Activated naive CD8-positive, alpha-beta T cell (primary cell): ENCODE measurements at regions not wholly inside any gene's neighbourhood (a gene's known extent, or its start where the extent isn't known, plus 50 kb on each side); places are given as distances from the start of the nearest gene placed in this dataset.

Source experiments
- H3K27ac Mint-ChIP-seq: one replicate; pipeline ENCODE4 v1.8.0; 2021; ENCODE audit warnings: mixed read lengths
- H3K27me3 Mint-ChIP-seq: one replicate; pipeline ENCODE4 v1.8.0; 2021; ENCODE audit warnings: mixed read lengths
- H3K36me3 Mint-ChIP-seq: one replicate; pipeline ENCODE4 v1.8.0; 2021; ENCODE audit warnings: mixed read lengths
- H3K4me1 Mint-ChIP-seq: one replicate; pipeline ENCODE4 v1.8.0; 2021; ENCODE audit warnings: low read depth, mixed read lengths
- H3K4me3 Mint-ChIP-seq: one replicate; pipeline ENCODE4 v1.8.0; 2021; ENCODE audit warnings: mild to moderate bottlenecking, mixed read lengths
- H3K9me3 Mint-ChIP-seq: one replicate; pipeline ENCODE4 v1.8.0; 2021; ENCODE audit warnings: low read depth, mixed read lengths

DNA sequence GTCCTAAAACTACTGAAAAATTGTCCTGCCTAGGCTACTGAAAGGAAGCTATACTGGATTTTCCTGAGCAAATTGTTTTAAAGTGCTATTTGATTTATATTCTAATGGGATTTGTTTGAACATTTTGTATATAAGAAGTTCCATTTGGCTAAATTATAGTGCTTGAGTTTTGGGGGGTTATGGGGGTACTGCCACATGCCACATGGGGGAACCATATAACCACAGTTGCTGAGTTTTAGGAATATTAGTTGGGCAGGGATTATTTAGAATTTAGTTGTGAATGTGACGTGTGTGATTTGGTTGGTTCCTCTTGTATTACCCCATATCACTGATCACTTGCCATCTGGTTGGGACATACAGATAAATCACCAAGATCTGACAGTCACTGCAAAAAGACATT is 224.5 kb upstream of the TAPT1 start:
- Mint-ChIP-seq H3K4me1 (no peaks in the 10 kb centered on the region), H3K9me3 (no peaks in the 10 kb centered on the region), H3K4me3 (no peak overlapping the region), H3K27me3 (no peaks in the 10 kb centered on the region), H3K36me3 (no peaks in the 10 kb centered on the region), H3K27ac (no peak overlapping the region)

DNA sequence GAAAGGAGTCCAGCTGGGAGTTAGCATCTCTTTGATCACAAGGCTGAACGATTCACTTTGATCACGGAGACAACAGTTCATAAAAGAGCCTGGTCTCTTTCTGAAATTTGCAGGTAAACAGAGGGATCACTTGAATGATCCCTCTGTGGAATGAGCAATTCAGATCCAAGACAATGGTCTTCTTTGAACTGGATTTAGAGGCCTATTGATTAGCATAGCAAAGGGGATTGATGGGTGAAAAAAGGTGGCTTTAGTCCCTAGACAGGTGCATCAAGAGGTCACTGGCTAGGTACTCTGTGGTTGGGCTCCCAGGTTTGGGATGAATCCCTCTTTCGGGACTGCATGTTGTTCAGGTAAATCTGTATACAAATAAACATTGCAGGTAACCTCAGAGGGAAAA is 223.8 kb upstream of the TAPT1 start:
- Mint-ChIP-seq H3K4me3 (no peak overlapping the region), H3K9me3 (no peaks in the 10 kb centered on the region), H3K27ac (no peak overlapping the region), H3K27me3 (no peaks in the 10 kb centered on the region), H3K36me3 (no peaks in the 10 kb centered on the region), H3K4me1 (no peaks in the 10 kb centered on the region)

DNA sequence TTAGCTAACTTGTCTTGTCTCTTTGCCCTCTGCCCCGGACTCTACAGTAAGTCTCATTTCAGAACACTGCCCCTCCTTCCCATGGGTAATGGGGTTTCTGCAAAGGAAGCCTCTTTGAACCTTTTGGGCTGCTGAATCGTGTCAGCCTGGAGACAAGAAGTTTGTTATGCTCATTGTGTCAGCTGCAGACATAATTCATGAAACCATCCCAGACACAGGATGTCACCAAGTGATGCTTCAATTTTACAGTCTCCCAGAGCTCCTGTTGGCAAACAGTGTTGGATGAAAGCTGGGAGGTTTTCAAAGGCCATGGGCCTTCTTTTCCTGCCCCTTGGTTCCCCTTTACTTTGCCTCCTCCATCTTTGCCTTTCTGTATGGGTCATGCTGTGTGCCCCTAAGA is 223.1 kb upstream of the TAPT1 start:
- H3K27ac Mint-ChIP-seq, result no peak overlapping the region
- H3K36me3 Mint-ChIP-seq, result no peaks in the 10 kb centered on the region
- no peaks in the 10 kb centered on the region for H3K9me3 Mint-ChIP-seq
- no peaks in the 10 kb centered on the region for H3K27me3 Mint-ChIP-seq
- H3K4me3 Mint-ChIP-seq, result no peak overlapping the region
- no peaks in the 10 kb centered on the region for H3K4me1 Mint-ChIP-seq

DNA sequence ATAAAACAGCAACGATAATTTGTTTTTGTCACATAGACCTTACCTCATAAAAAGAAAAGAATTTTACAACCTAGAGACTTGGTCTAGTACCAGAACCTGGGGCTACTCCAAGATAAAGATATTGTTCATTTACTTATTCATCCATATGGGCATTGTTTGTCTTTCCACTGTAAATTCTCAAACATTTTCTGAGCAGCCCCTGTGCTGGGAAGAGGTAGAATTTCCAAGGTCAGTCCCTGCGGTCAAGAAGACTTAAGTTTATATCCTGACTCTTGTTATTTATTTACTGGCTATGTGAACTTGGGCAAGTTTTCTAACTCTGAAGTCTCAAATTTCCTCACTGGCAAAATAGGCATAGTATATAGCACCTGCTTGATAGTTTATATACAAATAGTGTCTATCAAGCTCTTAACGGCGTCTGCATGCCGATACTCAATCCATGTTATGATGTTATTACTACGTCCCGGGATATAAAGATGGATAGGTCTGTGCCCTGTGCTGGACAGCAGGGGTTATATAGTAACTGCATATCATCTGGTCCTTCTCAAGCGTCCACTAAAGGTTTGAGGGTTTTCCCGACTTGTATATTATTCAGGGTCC is 222.1 kb upstream of the TAPT1 start:
- H3K4me1 Mint-ChIP-seq, result no peaks in the 10 kb centered on the region
- H3K36me3 Mint-ChIP-seq, result no peaks in the 10 kb centered on the region
- no peaks in the 10 kb centered on the region for H3K9me3 Mint-ChIP-seq
- H3K27me3 Mint-ChIP-seq, result peaks cover 1% of the 10 kb centered on the region
- no peak overlapping the region for H3K27ac Mint-ChIP-seq
- H3K4me3 Mint-ChIP-seq, result no peak overlapping the region

DNA sequence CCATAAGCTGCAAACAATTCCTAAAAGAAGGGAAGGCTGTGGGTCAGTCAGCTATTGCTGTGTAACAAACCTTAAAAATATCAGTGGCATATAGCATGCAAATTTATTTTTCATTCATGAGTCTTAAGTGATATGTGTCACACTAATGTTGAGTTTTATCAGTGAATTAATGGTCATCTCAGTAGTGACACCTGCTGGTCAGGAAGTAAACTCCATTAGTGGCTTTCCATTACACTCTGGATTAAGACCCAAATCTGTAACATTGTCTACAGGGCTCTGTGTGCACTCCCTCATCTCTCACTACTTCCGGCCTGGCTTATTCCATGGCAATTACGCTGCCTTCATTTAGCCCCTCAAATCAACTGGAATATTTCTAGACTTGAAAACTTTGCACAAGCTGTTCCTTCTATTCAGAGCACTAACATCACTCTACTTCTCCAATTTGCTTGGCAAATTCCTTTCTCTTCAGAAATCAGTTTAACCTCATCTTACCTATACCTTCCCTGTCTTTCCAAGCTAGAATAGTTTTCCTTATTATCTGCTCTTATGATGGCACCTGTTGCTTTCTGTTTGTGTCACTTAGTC is 217.3 kb upstream of the TAPT1 start:
- Mint-ChIP-seq H3K4me1 (no peaks in the 10 kb centered on the region), H3K36me3 (no peaks in the 10 kb centered on the region), H3K27ac (no peak overlapping the region), H3K27me3 (peaks cover 8% of the 10 kb centered on the region), H3K4me3 (no peak overlapping the region), H3K9me3 (no peaks in the 10 kb centered on the region)

DNA sequence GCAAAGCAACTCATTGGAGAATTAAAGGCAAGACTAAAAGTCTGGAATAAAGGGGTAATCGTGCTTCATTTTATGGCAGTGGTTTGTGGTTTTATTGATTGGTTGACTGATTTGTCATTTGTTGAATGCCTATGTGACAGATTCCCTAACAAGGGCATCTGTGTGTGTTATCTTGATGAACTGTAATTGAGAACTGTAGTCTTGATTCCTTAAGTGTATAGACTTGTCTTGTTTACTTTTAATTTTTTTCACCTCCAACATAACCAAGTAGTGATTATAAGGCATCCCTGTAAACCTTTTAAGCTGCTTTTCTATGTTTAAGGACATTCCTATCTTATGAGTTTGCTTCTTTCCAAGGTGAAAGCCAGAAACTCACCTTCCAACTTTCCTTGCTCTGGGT is 216.0 kb upstream of the TAPT1 start:
- Mint-ChIP-seq H3K27me3 (peaks cover 8% of the 10 kb centered on the region), H3K4me3 (no peak overlapping the region), H3K4me1 (no peaks in the 10 kb centered on the region), H3K27ac (no peak overlapping the region), H3K36me3 (no peaks in the 10 kb centered on the region), H3K9me3 (peaks cover 6% of the 10 kb centered on the region)

DNA sequence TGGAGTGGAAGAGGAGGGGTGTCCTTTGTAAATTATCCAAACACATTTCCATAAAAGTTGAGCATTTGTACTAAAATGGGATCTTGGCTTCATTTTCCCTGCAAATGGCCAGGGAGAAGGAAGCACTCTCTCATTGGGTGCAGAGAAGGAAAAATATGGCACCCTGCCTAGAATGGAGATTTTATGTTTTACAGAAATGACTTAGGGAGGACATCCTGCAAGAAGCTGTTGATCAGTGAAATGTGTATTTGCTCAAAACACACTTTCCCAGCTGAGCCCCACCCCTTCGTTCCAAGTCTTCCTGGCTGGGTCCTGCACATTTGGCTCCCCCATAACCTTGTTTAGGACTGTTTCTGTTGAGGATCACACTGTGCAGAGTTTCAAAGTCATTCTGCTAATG is 213.5 kb upstream of the TAPT1 start:
- H3K36me3 Mint-ChIP-seq, result no peaks in the 10 kb centered on the region
- H3K9me3 Mint-ChIP-seq, result peaks cover 6% of the 10 kb centered on the region
- peaks cover 8% of the 10 kb centered on the region for H3K27me3 Mint-ChIP-seq
- no peak overlapping the region for H3K27ac Mint-ChIP-seq
- no peak overlapping the region for H3K4me3 Mint-ChIP-seq
- no peaks in the 10 kb centered on the region for H3K4me1 Mint-ChIP-seq

DNA sequence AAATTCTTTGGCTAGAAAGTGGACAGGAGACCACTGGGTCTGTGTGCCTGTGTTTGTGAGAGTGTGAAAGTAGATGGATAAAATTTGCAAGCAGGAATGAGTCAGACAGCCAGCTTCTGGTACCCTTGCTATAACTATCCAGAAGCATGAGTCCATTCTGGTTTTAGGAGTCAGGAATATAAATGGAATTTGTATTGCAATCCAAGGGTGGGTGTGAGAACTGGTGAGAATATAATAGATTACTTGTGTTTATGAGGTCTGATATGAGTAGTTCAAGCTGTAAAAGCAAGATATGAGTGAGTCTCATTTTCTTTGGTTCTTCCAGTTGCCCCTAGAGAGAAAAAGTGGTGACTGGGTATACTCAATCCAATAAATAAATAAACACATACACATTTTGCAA is 212.7 kb upstream of the TAPT1 start:
- H3K9me3 Mint-ChIP-seq, result peaks cover 6% of the 10 kb centered on the region
- H3K4me3 Mint-ChIP-seq, result no peak overlapping the region
- H3K27me3 Mint-ChIP-seq, result peaks cover 8% of the 10 kb centered on the region
- H3K36me3 Mint-ChIP-seq, result no peaks in the 10 kb centered on the region
- no peak overlapping the region for H3K27ac Mint-ChIP-seq
- H3K4me1 Mint-ChIP-seq, result no peaks in the 10 kb centered on the region

DNA sequence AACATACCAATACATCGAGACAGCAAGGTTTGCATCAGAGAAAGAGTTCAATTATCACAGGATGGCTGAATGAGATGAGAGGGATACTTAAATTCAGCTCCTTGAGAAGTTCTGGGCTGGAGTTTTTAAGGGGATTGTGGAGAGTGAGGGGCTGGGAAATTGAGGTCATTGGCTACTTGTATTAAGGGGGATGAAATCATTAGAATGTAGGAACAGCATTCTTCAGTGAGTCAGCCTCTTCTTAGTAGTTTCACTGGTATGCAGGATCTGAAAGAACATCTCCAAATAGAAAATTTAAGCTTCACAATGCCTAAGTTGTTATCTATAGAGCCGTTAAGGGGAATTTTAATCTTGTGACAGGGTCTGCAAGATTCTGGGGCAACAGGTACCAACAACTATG is 211.6 kb upstream of the TAPT1 start:
- no peaks in the 10 kb centered on the region for H3K36me3 Mint-ChIP-seq
- H3K9me3 Mint-ChIP-seq, result peaks cover 6% of the 10 kb centered on the region
- H3K4me3 Mint-ChIP-seq, result no peak overlapping the region
- no peaks in the 10 kb centered on the region for H3K4me1 Mint-ChIP-seq
- H3K27ac Mint-ChIP-seq, result no peak overlapping the region
- H3K27me3 Mint-ChIP-seq, result peaks cover 9% of the 10 kb centered on the region

DNA sequence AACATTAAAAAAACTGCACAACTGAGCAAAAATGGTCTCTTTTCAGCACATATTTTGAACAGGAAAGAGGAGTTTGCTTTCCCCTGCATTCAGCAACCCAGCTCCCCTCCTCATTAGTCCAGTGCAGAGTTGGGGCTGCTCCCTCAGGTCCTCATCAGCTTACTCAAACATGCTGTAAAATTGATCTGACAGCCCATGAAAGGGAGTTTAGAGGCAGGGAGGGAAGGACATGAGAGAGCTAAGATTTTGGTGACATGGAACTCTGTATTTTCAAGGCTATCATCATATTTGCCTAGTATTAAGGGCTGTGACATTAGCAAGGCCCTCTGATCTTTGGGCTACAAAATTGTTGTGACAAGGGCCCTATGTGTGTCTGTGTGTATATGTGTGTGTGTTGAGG is 205.6 kb upstream of the TAPT1 start:
- Mint-ChIP-seq H3K4me3 (no peak overlapping the region), H3K27me3 (peaks cover 10% of the 10 kb centered on the region), H3K27ac (no peak overlapping the region), H3K4me1 (no peaks in the 10 kb centered on the region), H3K36me3 (no peaks in the 10 kb centered on the region), H3K9me3 (no peaks in the 10 kb centered on the region)

DNA sequence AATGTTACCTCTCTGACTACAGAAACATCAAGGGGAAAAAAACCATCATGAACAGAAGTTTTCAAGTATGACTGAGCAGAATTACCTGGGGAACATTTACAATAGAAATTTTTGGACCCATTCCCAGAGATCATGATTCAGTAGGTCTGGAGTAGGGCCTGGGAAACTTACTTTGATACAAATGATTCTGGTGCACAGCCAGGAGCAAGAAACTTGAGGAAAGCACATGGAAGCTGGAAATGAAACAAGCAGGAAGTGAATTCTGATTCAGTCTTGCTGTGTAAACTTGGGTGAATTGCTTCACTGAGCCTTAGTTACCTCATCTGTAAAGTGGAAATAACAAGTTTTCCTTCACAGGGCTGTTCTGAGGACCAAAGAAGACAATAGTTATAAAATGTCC is 192.5 kb upstream of the TAPT1 start:
- H3K27me3 Mint-ChIP-seq, result peaks cover under 1% of the 10 kb centered on the region
- no peaks in the 10 kb centered on the region for H3K9me3 Mint-ChIP-seq
- no peak overlapping the region for H3K27ac Mint-ChIP-seq
- H3K4me1 Mint-ChIP-seq, result no peaks in the 10 kb centered on the region
- no peaks in the 10 kb centered on the region for H3K36me3 Mint-ChIP-seq
- H3K4me3 Mint-ChIP-seq, result no peak overlapping the region

DNA sequence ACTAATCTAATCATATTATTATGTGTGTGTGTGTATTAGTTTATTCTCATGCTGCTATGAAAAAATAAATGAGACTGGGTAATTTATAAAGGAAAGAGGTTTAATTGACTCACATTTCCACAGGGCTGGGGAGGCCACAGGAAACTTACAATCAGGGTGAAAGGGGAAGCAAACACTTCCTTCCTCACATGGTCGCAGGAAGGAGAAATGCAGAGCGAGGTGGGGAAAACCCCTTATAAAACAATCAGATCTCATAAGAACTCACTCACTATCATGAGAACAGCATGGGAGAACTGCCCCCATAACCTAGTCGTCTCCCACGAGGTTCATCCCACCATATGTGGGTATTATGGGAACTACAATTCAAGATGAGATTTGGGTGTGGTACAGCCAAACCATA is 190.9 kb upstream of the TAPT1 start:
- Mint-ChIP-seq H3K36me3 (no peaks in the 10 kb centered on the region), H3K27me3 (peaks cover 11% of the 10 kb centered on the region), H3K4me3 (no peak overlapping the region), H3K9me3 (no peaks in the 10 kb centered on the region), H3K4me1 (no peaks in the 10 kb centered on the region), H3K27ac (no peak overlapping the region)

DNA sequence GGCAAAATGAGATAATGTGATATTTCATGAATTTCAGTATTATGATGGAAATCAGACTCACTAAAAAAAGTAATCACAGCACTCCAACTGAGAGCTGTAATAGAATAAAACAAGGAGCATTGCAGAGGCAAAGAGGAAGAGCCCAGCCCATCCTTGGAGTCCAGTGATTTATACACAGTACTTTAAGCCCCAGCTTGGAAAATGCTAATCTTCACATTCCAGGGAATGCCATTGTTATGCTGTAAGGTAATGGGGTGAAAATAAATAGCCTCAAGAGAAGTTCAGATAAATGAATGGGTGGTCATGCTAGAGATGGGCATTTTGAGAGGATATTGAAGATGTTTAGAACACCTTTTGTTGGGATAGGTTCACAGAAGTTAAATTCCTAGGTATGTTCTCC is 190.3 kb upstream of the TAPT1 start:
- no peak overlapping the region for H3K4me3 Mint-ChIP-seq
- H3K4me1 Mint-ChIP-seq, result no peaks in the 10 kb centered on the region
- H3K27me3 Mint-ChIP-seq, result peaks cover 11% of the 10 kb centered on the region
- no peak overlapping the region for H3K27ac Mint-ChIP-seq
- no peaks in the 10 kb centered on the region for H3K36me3 Mint-ChIP-seq
- no peaks in the 10 kb centered on the region for H3K9me3 Mint-ChIP-seq

DNA sequence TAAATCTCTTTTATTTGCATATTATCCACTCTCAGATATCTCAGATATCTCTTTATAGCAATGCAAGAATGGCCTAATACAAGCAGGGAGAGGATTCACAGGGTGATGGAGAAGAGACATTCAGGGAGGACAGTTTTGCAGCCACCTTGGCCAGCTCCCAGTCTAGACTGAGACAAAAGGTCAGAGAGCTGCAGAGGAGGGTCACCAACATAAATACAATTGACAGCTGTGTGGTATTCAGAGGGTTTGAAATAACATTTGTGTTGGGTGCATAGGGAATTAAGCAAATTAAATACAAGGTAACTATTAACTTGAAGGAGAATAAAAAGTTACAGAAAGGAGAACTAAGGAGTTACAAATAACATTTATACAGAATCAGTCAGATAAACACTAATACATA is 189.5 kb upstream of the TAPT1 start:
- H3K4me1 Mint-ChIP-seq, result no peaks in the 10 kb centered on the region
- no peaks in the 10 kb centered on the region for H3K9me3 Mint-ChIP-seq
- H3K36me3 Mint-ChIP-seq, result no peaks in the 10 kb centered on the region

DNA sequence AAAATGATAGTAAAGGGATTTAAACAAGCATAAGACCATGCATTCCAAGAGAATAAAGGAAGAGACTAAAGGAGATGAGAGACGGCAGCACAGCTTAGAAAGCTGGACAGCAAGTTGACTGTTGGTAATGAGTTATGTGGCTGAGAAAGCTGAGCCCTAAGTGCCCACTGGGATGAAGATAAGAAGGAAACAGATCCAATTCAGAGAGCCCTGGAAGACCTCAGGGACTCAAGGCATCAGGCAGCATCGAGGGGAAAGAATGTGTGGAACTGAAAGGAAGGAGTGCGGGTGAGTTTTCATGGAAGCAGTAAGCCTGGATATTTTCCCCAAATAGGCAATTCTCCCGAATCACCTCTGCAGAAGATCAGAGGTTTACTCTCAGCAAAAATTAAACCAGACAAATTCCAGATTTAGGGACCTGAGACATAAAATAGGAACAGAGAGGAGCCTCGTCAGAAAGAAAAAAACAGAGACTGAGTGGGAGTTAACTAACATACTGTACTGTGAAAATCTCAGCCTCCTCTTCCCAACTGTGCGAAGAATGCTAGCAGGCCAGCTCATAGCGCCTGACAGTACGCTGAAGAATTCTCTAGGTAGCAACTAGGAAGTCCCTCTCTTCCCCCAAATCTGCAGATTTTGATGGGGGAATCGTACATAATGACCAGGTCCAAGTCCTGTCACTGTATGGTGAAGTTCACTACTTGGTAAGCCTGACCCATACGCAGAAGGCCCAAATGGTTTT is 187.7 kb upstream of the TAPT1 start:
- no peaks in the 10 kb centered on the region for H3K36me3 Mint-ChIP-seq
- no peaks in the 10 kb centered on the region for H3K4me1 Mint-ChIP-seq
- H3K4me3 Mint-ChIP-seq, result no peak overlapping the region
- peaks cover 16% of the 10 kb centered on the region for H3K27me3 Mint-ChIP-seq
- no peak overlapping the region for H3K27ac Mint-ChIP-seq
- no peaks in the 10 kb centered on the region for H3K9me3 Mint-ChIP-seq

More for the DNA sequence above, 189.5 kb upstream of the TAPT1 start:
- Mint-ChIP-seq H3K4me3 (no peak overlapping the region), H3K27ac (no peak overlapping the region), H3K27me3 (peaks cover 11% of the 10 kb centered on the region)
